AG04449 (cell line): ENCODE measurements at regions not wholly inside any gene's neighbourhood (a gene's known extent, or its start where the extent isn't known, plus 50 kb on each side); places are given as distances from the start of the nearest gene placed in this dataset.

Source experiments
- CTCF ChIA-PET: fragments of 350-600 bp; formaldehyde crosslinking; extraction: SDS; loops from one replicate; lab custom pipeline; 2021; ENCODE audit warnings: antibody characterized with exemption; lab: Yijun Ruan, JAX
- POLR2A ChIA-PET: fragments of 400-600, 350-600 bp; formaldehyde crosslinking; extraction: SDS; loops from one replicate; lab custom pipeline; 2020; ENCODE audit warnings: antibody characterized with exemption, inconsistent platforms; lab: Yijun Ruan, JAX
- DNase-seq: peaks from one replicate; pipeline ENCODE4 v3.0.0-alpha.2; 2010; ENCODE audit warnings: low read depth, low spot score
- H3K4me3 ChIP-seq: 2 replicates; pipeline ENCODE4 v1.5.1; 2011; ENCODE audit warnings: low read depth, mild to moderate bottlenecking, control low read depth, low read length
- TF ChIP-seq, protein P1 (sequence below): IDR thresholded peaks from one replicate; pipeline ENCODE4 v1.5.1; 2011; ENCODE audit warnings: mild to moderate bottlenecking, moderate library complexity, low read length, control low read depth, inconsistent platforms; ENCODE audit not compliant: insufficient read depth; ENCODE audit errors: missing control alignments

DNA sequence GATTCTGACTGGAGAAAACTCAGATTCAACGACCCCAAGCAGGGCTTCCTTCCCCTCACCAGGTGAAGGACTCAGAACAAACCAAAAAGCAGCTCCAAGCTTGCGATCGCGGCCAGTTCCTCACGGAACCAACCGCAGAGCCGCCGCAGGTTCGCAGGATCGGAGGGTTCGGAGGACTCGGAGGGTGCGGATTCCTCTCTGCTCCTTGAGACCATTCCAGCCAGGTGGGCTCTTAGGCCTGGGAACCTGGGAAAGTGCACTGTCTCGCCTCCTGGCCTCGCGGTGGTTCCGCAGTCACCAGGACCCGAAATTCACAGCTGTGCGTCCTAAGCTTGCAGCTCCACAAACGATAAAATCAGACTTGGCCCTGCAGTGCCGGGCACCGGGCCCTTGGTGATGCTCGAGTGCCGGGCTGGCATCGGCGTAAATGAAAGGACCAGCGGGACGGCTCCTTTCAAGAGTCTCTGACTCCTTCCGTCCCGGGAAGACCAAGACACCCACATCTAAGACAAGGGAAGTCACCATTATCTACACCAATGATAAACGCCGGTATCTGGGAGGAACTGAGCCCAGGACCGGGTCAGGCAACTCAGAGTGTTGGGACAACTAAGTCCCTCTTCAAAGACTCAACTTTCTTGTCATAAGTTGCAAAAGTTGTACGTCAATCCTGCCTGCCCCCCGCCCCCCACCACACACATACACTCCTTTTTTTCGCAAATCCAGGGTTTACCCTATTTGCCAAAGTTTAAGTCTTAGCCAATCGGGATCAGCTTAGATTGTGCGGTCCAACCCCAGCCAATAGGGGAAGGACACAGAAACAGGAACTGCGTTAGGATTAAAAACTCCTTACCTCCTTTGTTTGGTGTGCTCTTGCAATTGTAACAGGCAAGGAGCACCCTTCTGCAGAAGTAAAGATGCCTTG, 69.8 kb upstream of the PRSS16 start:
- TF ChIP-seq, protein P1, sequence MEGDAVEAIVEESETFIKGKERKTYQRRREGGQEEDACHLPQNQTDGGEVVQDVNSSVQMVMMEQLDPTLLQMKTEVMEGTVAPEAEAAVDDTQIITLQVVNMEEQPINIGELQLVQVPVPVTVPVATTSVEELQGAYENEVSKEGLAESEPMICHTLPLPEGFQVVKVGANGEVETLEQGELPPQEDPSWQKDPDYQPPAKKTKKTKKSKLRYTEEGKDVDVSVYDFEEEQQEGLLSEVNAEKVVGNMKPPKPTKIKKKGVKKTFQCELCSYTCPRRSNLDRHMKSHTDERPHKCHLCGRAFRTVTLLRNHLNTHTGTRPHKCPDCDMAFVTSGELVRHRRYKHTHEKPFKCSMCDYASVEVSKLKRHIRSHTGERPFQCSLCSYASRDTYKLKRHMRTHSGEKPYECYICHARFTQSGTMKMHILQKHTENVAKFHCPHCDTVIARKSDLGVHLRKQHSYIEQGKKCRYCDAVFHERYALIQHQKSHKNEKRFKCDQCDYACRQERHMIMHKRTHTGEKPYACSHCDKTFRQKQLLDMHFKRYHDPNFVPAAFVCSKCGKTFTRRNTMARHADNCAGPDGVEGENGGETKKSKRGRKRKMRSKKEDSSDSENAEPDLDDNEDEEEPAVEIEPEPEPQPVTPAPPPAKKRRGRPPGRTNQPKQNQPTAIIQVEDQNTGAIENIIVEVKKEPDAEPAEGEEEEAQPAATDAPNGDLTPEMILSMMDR, result peak; percentile 42
- ChIA-PET POLR2A (interaction anchor here (0.7 to 2.1 kb wide), 12 partner anchors 10 to 1158 kb away, joined by 3 to 12 read pairs (median 4); a partner anchor contains a TSS), CTCF (interaction anchor here (0.6 to 5.3 kb wide), 13 partner anchors 10 to 837 kb away, joined by 3 to 53 read pairs (median 3); a partner anchor contains a TSS)
- peak; percentile 73 for DNase-seq
- H3K4me3 ChIP-seq, result peak overlapping the region; percentile 100

DNA sequence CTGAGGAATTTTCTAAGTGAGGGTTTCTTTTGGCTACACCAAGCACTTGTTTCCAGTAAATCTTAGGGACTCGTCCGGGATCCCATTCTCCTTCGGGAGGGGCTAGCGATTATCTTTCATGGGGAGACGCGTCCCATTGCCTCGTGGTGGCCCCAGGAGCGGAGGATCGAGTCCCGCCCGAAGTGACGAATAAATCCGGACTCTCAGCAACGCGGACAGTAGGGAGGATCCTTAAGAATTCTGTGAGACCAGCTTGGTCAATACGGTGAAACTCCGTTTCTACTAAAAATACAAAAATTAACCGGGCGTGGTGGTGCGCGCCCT, 69.1 kb upstream of the PRSS16 start:
- ChIA-PET POLR2A (interaction anchor here (0.7 to 2.1 kb wide), 9 partner anchors 10 to 1158 kb away, joined by 3 to 12 read pairs (median 5); a partner anchor contains a TSS), CTCF (interaction anchor here (1.1 to 5.3 kb wide), 4 partner anchors 9 to 594 kb away, joined by 3 to 53 read pairs (median 15); no protein-coding TSS in a partner anchor)
- H3K4me3 ChIP-seq, result peak overlapping the region; percentile 100
- TF ChIP-seq, protein P1, result no peak
- no peak for DNase-seq

DNA sequence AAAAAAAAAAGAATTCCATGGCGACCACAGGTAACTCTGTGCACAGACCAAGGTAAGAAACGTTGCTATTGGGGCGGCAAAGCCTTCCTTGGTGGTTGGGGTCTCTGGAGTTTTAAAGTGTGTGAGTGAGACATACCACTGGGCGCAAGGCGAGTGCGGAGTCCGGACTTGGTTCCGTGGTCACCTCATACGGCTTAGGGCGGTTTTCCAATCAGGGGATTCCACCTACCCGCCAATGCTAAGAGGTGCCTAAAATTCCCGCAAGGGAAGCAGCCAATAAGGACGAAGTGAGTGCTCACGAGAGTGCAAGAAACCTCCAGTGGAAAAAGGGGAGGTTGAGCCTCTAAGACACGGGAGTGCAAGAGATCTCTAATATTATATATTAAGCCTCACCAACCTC, 68.6 kb upstream of the PRSS16 start:
- peak overlapping the region; percentile 100 for H3K4me3 ChIP-seq
- POLR2A ChIA-PET, result interaction anchor here (1.9 kb wide), 1 partner anchor 1159 kb away, joined by 4 read pairs; a partner anchor contains a TSS
- CTCF ChIA-PET, result interaction anchor here (1.1 to 5.3 kb wide), 3 partner anchors 17 to 593 kb away, joined by 3 to 53 read pairs (median 14); no protein-coding TSS in a partner anchor
- TF ChIP-seq, protein P1, result no peak
- DNase-seq, result no peak

DNA sequence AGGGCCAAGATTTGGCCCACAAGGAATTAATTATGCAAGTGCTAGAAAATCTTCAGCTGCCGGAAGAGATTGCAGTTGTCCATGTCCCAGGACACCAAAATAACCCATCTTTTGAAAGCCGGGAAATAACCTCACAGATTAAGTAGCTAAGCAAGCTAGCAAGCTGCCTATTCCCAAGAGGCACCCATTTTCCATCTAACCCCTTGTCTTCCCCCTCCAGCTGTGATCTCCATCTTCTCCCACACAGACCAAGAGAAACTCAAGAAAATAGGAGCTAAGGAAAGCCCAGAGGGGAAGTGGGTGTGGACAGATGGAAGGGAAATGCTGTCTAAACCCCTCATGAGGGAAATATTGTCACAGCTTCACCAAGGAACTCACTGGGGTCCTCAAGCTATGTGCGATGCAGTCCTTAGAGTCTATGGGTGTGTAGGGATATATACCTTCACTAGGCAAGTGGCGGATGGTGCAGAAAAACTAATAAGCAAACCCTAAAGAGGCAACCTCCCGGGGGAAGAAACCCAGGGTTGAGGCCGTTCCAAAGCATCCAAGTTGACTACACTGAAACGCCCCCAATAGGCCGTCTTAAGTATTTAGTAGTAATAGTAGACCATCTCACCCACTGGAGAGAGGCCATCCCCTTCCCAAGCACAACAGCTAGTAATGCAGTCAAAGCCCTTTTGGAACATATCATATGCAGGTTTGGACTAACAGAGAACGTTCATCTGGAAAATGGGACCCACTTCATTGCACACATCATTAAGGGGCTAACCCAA, 64.3 kb upstream of the PRSS16 start:
- CTCF ChIA-PET, result no interaction called here
- POLR2A ChIA-PET, result no interaction called here
- no peak overlapping the region for H3K4me3 ChIP-seq
- DNase-seq, result no peak
- TF ChIP-seq, protein P1, result no peak

DNA sequence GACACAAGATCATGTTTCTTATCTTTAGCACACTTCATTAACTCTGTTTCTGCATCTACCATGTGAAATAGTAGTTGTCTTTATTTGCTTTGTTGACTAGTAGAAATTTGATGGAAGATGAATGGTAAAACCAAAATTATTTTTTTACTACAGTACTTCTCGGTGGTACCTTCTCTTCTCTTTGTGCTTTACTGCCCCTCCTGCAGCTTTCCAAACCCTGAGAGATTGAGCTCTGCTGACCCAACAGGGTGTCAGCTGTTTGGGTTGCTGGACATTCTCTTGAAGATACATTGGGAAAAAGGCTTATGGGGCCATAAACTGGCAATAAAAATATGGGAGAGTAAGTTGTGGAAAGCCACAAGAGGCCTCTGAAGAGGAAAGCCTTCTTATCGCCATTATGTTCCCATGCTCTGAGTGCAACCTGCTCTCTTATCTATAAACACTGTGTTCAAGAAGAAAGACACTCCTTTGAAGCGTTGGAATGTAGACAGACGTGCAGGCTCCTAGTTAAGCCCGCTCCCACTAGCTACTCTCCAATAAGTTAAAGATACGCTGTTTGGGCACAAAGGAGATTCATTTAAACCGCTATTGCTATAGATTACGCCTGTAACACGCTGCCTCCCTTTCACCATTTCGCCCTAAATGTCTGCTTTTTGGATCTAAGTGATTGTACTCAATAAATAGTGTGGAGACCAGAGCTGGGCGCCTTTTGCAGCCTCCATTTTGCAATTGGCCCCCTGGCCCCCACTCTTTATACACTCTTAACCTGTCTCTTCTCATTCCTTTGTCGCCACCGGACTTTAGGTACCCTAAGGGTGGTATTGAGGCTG, 60.1 kb upstream of the PRSS16 start:
- no peak for DNase-seq
- CTCF ChIA-PET, result interaction anchor here (0.7 to 2.1 kb wide), 12 partner anchors 10 to 708 kb away, joined by 3 to 17 read pairs (median 4); no protein-coding TSS in a partner anchor
- TF ChIP-seq, protein P1, result no peak

More for the DNA sequence above, 60.1 kb upstream of the PRSS16 start:
- peak overlapping the region; percentile 75 for H3K4me3 ChIP-seq
- POLR2A ChIA-PET, result interaction anchor here (1.5 kb wide), 1 partner anchor 10 kb away, joined by 7 read pairs; no protein-coding TSS in a partner anchor
